ENCODE measurements at regions not wholly inside any gene's neighbourhood (a gene's known extent, or its start where the extent isn't known, plus 50 kb on each side); places are given as distances from the start of the nearest gene placed in this dataset.

DNA sequence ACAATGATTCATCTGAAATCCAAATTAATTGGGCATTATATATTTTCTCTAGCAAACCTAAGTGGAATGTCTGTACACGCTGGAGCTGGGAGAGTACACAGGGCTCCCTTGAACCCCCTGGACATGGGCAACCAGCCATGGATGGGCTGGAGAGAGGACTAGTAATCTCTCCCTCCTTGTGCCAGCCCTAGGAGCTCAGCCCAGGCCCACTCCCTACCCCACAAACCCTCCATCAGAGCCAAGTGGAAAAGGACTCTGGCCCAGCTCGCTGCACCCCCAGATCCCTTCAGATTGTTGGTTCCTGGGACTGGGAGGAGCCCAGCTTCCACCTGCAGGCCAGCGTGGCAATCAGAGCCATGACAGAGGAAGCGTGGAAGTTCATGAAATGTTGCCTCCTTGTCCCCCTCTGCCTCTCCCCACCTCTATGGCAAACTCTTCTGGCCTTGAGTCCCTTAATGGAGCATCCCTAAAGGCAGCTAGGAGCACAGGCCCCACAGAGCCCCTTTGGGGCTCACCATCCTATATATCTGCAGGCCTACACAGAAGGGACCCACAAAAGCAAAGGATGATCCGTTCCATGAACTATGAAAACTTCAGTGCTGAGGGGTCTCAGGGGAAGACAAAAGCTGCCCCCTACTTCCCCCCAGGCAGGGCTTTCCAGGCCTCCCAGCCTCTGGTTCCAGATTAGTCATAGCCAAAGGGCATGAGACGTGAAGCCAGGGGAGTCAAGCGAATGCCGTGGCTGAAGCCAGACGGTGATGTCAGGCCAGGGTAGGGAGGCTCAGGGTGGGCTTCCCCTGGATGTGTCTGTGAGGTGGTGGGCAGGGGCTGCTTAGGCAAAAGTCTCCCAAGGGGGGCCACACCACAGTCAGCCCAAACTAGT is 126.4 kb upstream of the MAFB start:
- no peak for TF ChIP-seq EP300 (IDR thresholded peaks at IDR 0.05)
- TF ChIP-seq, protein P1, sequence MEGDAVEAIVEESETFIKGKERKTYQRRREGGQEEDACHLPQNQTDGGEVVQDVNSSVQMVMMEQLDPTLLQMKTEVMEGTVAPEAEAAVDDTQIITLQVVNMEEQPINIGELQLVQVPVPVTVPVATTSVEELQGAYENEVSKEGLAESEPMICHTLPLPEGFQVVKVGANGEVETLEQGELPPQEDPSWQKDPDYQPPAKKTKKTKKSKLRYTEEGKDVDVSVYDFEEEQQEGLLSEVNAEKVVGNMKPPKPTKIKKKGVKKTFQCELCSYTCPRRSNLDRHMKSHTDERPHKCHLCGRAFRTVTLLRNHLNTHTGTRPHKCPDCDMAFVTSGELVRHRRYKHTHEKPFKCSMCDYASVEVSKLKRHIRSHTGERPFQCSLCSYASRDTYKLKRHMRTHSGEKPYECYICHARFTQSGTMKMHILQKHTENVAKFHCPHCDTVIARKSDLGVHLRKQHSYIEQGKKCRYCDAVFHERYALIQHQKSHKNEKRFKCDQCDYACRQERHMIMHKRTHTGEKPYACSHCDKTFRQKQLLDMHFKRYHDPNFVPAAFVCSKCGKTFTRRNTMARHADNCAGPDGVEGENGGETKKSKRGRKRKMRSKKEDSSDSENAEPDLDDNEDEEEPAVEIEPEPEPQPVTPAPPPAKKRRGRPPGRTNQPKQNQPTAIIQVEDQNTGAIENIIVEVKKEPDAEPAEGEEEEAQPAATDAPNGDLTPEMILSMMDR (IDR thresholded peaks at IDR 0.05): no peak
- no peak for TF ChIP-seq POLR2AphosphoS5 (IDR thresholded peaks at IDR 0.05)
- TF ChIP-seq POLR2A (IDR thresholded peaks at IDR 0.05): no peak
